ENCODE measurements at regions not wholly inside any gene's neighbourhood (a gene's known extent, or its start where the extent isn't known, plus 50 kb on each side); places are given as distances from the start of the nearest gene placed in this dataset.
"Not testable (repeated sequence)": the region's sequence is repeated elsewhere in the genome, so short reads cannot be mapped to it uniquely, and the experiment has no call there.

GRCh38 chr15:96851613-96852012 is 521.1 kb downstream of the NR2F2 start:
- no peak for DNase-seq

DNA sequence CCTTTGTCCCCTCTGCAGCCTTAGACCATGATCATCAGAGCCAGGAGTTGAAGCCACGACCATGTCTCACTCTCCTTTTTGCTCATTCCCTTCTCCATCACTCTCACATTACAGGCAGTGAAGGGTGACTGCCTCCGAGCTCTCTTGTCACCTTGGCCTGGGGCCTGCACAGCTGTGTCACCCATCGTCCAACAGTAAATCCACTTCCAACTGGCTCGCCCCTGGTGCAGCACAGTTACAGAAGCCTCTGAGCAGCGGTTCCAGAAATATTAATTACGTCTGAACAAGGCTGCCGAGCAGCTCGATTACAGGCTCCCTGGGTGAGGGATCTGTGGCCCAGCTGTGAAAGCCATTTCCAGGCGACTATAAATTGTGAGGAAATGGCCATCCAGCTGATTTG is 528.2 kb downstream of the NR2F2 start:
- no peak for DNase-seq

DNA sequence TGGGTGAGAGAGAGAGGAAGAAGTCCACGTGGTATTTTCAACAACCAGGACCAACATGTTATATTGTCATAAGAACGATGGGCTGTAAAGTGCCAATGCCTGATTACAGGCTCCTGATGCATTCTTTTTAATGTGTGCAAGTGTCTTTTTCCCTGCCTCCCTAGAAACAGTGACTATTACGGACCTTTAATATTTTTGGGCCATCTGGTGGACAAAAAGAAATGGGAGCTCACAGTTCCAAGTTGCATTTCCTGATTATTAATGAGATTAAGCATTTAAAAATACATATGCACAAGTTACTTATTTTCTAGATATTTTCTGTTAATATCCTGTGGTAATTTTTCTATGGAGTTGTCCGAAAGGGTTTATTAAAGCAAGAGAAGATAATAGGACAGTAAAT is 530.2 kb downstream of the NR2F2 start:
- no peak for DNase-seq

DNA sequence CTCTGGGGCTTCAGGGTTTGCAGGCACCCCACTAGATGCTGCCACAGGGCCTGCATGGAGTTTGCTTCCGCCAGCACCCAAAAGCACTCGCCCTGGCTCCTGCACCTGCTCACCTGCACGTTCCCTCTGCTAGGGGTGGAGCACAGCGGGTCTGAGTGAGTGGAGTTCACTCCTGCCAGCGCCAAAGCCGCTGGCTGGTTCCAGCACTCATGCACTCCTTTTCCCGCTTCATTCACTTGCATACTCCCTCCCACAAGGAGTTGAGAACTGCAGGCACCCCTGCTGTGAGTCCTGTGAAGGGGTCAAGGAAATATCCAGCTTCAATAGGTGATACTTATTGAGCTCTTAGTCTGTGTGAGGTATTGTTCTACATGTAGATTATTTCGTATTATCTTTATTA is 537.5 kb downstream of the NR2F2 start:
- DNase-seq: no peak

DNA sequence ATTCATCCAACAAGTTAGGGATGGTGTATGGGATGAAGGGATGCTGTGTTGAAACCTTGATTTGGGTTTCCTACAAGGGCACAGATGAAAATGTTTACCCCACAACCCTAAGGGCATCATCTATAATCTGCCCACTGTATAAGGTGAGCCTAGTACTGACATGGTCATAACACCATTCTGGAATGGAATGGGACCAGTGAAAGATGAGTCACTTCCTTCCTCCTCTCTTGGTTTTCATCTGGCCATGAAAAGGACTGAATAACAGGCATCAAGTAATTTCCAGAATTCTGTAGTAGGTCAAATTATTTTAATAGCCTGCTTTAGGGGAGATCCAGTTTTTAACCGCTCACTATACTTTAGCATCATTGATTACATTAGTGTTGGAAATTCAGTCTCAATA is 538.6 kb downstream of the NR2F2 start:
- no peak for DNase-seq

- DNase-seq: no peak
Measured at GRCh38 chr15:96869790-96870189, 539.3 kb downstream of the NR2F2 start.

GRCh38 chr15:96870580-96870979 is 540.1 kb downstream of the NR2F2 start:
- peak; percentile 79 for DNase-seq

GRCh38 chr15:96877442-96877841 is 546.9 kb downstream of the NR2F2 start:
- DNase-seq: not testable (repeated sequence)

DNA sequence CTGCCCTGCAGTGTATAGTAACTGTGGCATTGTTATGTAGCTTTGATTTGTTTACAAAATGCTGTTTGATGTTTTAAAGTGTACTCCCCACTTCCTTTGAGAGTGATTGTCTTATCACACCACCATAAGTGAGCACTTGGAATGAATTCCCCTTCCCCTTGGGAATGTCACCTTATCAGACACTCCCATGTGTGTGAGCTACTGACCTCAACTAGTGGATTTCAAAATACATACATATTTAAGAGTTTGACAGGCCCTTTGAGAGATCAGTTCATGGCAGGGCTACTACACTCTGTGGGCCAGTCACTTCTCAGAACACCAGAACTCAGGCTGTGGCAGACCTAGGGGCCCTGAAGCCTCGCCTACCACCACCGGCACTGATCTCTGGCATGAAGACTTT is 547.6 kb downstream of the NR2F2 start:
- no peak for DNase-seq

GRCh38 chr15:96882121-96882772 is 551.7 kb downstream of the NR2F2 start:
- no peak for DNase-seq

DNA sequence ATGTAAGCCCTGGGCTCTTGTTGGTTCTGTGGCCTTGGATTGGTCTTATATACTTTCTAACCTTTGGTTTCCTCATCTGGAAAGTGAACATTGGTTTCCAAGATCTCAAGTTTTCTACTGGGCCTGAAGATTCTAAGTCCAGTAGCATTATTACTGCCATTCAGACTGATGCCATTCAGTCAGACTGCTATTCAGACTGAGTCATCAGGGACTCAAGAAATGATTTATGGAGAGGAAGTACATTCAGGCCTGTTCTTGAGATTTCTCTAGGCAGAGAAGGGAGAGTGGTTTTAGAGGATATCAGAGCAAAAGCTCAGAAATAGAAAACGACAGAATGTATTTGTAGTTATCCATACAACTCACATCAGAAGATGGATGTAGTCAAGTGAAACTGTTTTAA is 557.2 kb downstream of the NR2F2 start:
- DNase-seq: no peak

DNA sequence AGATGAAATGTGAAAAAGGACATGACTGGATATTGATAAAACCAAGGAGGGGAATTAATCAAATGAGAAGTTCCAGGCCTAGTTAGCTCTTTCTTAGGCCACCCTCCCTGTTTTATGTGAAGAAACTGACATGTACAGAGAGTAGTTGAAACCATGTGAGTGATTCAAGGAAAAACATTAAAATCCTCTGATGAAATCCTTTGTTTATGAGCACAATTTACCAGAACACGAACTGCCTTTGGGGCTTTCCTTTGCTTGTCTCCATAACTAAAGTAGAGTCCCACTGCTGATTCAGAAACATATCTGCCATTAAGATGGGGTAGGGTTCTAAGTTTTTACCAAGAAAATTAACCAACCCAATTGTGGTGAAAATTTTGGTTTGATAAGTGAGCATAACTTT is 558.3 kb downstream of the NR2F2 start:
- DNase-seq: no peak

- no peak for DNase-seq
Measured at GRCh38 chr15:96889734-96890480, 559.4 kb downstream of the NR2F2 start.

DNA sequence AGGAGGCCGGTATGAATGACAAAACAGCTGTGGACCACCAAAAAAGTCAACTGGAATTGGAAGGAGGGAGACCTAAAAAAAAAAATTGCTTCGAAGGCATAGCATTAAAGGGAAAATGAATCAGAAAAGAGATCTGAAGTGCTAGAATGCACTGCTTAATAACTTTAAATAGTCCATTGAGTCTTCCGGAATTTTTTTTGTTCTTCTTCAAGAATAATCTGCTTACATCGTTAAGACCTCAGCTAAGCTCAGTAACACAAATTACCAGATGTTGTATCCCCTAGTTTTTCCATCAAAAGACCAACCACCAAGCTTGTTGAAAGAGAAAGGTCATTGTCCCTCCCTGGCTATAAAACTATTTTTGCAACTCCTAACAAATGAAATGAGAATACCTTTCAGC is 560.5 kb downstream of the NR2F2 start:
- DNase-seq: no peak

DNA sequence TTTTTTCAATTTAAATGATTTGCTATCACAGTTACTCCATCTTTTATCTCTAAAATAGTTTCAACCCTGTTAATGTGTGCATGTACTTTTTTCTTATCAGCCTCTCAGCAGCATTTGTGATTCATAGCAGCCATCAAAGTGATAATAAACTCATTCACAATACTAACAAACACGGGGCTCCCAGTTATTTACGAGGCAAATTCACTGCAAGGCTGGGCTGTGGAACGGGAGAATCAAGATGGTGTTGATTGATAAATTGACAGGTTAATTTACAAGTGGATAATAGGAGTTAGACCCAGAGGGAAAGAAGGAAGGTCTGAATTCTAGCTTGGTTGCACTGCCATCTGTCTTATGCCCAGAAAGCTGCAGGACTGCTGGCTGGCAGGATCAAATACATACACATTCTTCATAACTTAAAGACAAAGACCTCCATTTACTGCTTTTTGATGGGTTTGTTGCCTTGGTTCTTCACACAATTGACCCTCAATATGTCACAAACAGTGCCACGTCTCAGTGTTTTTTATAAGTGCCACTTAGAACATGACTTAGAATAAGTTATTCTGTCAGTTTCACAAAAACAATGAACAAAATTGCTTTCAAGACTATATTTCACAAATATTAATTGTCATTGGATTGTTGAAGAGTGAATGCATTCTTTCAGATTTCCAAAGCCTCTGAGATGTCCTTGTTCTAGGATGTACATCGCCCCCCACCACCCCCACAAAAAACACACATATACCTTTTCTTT is 562.8 kb downstream of the NR2F2 start:
- peak; percentile 49 for DNase-seq

GRCh38 chr15:96894659-96895058 is 564.2 kb downstream of the NR2F2 start:
- DNase-seq: no peak

DNA sequence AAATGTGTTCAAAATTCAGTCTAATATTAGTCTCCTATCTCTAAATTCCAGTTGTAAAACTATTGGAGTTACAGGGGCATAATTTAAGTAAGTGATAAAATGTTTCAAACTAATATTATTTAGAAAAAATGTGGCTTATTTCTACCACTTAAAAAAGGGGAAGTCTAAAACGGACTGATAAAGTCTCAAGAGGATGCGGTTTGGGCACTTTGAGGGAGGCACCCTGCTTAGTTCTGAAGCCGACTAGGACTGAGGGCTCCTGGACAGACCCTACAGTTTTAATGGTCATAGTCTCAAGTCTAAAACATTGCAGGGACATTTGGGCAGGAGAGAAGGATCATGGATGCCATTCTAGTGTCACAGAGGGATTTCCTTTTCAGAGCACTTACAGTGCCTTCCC is 566.3 kb downstream of the NR2F2 start:
- no peak for DNase-seq

DNA sequence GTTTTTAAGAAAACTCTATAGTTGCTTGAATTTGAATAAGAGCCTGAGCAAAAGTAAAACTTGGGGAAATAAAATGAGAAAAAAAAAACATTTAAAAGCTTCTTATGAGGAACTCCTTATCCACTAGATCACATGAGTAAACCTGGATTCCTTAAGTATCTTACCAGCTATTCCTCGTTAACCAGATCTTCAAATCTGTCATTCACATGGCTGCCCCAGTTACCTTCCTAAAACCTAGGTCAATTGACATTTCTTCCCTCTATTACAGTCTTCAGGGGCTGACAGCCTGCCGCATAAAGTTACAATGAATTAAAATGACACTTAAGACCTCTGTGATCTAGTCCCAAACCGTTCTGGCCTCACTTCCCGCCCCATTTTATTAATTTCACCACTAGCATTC is 583.6 kb downstream of the NR2F2 start:
- no peak for DNase-seq

- no peak for DNase-seq
Measured at GRCh38 chr15:96916750-96917149, 586.2 kb downstream of the NR2F2 start.

DNA sequence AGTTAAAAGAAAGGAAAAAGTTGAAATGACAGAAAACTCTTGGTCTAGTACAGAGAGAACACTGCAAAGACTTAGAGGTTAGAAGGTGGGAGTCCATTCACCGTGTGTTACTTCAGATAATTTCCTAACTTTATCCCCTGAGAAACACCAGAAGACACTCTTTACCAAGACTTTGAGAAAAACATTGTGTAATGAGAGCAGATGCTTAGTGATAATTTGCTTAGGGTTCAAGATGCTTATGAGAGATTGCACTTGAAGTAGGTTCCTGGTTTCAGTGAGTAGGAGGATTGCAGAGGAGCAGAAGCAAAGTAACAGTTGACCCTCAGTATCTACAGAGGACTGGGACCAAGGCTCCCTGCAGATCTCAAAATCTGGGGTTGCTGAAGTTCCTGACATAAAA is 594.1 kb downstream of the NR2F2 start:
- no peak for DNase-seq

- no peak for DNase-seq
Measured at GRCh38 chr15:96947296-96948229, 617.1 kb downstream of the NR2F2 start.

DNA sequence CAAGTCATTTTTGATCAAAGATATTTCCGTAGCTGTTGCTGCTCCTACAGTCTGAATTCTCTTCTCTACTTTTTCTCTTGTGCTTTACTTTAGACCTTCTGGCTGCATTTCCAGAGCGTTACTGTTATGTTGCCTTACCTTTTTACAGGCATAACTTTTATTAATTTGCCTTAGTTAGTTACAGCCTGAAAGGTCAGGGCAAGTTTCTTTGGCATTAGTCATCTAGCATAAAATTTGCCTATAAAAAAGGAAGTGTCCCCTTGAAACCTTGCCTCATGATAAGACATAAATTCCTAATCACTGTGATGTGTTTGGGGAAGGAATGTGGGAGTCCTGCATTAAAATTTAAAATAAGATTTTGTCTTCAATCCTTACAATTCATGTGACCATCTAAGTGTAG is 618.5 kb downstream of the NR2F2 start:
- DNase-seq: no peak

DNA sequence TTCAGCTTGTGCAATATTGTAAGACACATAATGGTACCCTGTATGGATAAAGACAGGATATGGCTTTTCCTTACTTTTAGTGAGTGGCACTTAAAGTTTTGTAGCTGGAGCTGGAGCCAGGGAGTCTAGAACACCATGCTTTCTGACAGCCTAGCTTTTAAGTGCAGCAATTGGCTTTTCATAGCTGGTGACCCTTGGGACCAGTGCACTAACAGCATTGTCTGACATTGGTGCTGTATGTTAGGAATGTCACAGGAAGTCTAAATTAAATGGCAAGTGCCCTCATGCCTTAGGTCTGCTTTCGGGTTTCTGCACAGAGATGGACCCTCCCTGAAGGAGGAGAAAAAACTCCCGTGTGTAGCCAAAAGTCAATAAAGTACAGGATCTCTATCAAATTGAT is 628.2 kb downstream of the NR2F2 start:
- DNase-seq: no peak

Data from NCI-H1436 (cell line).